Activated naive CD4-positive, alpha-beta T cell treated with anti-CD3 and anti-CD28 coated beads for 36 hours (primary cell): ENCODE measurements at regions not wholly inside any gene's neighbourhood (a gene's known extent, or its start where the extent isn't known, plus 50 kb on each side); places are given as distances from the start of the nearest gene placed in this dataset.
"Not testable (repeated sequence)": the region's sequence is repeated elsewhere in the genome, so short reads cannot be mapped to it uniquely, and the experiment has no call there.

Experiments used
- CTCF ChIA-PET: fragments of 350-600 bp; sonication (Branson Sonifier 250); formaldehyde crosslinking; loops from one replicate; lab custom pipeline; 2021; ENCODE audit warnings: antibody characterized with exemption; lab: Charles Lee
- DNase-seq: peaks from one replicate; pipeline ENCODE4 v3.0.0-alpha.2; 2020
- H3K27ac Mint-ChIP-seq: one replicate; pipeline ENCODE4 v1.8.0; 2021; ENCODE audit warnings: mild to moderate bottlenecking, mixed read lengths
- H3K27me3 Mint-ChIP-seq: one replicate; pipeline ENCODE4 v1.8.0; 2021; ENCODE audit warnings: low read depth, mixed read lengths
- H3K36me3 Mint-ChIP-seq: one replicate; pipeline ENCODE4 v1.8.0; 2021; ENCODE audit warnings: low read depth, mixed read lengths
- H3K4me1 Mint-ChIP-seq: one replicate; pipeline ENCODE4 v1.8.0; 2021; ENCODE audit warnings: low read depth, mixed read lengths
- H3K4me3 Mint-ChIP-seq: one replicate; pipeline ENCODE4 v1.8.0; 2021; ENCODE audit warnings: mild to moderate bottlenecking, moderate library complexity, mixed read lengths
- H3K9me3 Mint-ChIP-seq: one replicate; pipeline ENCODE4 v1.8.0; 2021; ENCODE audit warnings: mixed read lengths
- intact Hi-C: fragments of 100-400 bp; cut with micrococcal nuclease; formaldehyde crosslinking; loops from one replicate; pipeline ENCODE4 v1.15.1; 2023

DNA sequence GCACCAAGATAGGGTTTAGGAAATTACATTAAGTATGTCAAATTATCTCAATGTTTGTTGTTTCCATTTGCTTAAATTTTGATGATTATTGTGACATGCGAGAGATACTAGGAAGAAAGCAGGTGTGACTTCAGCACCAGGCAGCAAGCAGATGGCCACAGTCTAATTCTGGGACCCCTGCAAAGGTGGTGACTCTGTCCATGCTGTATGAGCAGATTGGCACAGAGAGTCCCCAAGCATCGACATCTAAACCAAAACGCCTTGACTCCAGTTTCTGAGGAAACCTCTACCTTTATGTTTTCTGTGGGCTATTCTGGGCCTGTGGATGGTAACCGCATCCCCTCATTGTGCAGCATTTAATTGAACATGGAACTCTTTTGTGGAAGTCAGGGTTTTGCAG is 670.1 kb upstream of the TMEM132C start:
- no peak for DNase-seq

DNA sequence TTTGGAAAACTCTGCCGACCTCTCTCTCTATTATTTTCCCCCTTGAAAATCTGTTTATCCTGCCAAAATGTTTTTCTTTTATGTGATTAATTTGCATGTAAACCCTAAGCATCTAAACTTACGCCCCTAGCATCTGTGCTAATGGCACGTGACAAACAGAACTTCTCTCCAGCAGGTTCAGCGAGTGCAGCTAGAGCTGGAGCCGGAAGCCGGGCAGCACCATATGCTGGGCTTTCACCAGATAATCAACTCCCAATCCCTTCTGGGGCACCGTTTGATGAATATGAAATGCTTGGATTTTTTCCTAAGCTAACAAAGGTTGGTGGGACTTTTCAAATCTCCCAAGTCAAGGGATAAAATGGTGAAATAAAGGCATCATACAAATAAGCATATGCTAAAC is 667.5 kb upstream of the TMEM132C start:
- DNase-seq = no peak
- Mint-ChIP-seq H3K9me3 (no peaks in the 10 kb centered on the region), H3K27ac (no peak overlapping the region), H3K27me3 (no peaks in the 10 kb centered on the region), H3K4me1 (no peaks in the 10 kb centered on the region), H3K36me3 (no peaks in the 10 kb centered on the region), H3K4me3 (no peak overlapping the region)
- intact Hi-C loops = no loop called here
- CTCF ChIA-PET = interaction anchor here (0.6 kb wide), 1 partner anchor 178 kb away, joined by 3 read pairs; no protein-coding TSS in a partner anchor

More for the DNA sequence above, 670.1 kb upstream of the TMEM132C start:
- H3K9me3 Mint-ChIP-seq = no peaks in the 10 kb centered on the region
- intact Hi-C loops = no loop called here
- H3K27me3 Mint-ChIP-seq = peaks cover under 1% of the 10 kb centered on the region
- H3K4me1 Mint-ChIP-seq = no peaks in the 10 kb centered on the region
- no peak overlapping the region for H3K27ac Mint-ChIP-seq
- H3K4me3 Mint-ChIP-seq = no peak overlapping the region
- H3K36me3 Mint-ChIP-seq = no peaks in the 10 kb centered on the region
- CTCF ChIA-PET = no interaction called here

DNA sequence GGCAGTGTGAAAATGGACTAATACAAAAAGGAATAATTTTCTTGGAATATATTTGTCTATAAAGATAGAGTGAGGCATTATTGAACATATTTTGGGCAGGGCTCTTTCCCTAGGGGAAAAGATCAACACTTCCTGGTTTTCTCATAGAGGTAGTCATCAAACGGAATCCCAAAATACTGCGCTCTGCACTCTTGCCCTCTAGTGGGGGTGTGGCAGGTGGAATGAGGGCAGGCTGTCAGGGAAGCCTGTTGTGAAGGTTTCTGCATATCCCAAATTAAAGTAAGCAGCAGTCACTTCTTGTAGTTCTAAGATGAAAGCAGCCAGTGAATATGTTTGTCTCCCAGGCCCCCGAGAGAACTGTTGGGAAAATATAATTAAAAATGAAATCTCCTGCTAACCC is 666.8 kb upstream of the TMEM132C start:
- Mint-ChIP-seq H3K4me3 (no peak overlapping the region), H3K9me3 (no peaks in the 10 kb centered on the region), H3K4me1 (no peaks in the 10 kb centered on the region), H3K36me3 (no peaks in the 10 kb centered on the region), H3K27ac (no peak overlapping the region), H3K27me3 (no peaks in the 10 kb centered on the region)
- DNase-seq = no peak
- intact Hi-C loops = no loop called here
- CTCF ChIA-PET = interaction anchor here (0.6 kb wide), 1 partner anchor 177 kb away, joined by 3 read pairs; no protein-coding TSS in a partner anchor

DNA sequence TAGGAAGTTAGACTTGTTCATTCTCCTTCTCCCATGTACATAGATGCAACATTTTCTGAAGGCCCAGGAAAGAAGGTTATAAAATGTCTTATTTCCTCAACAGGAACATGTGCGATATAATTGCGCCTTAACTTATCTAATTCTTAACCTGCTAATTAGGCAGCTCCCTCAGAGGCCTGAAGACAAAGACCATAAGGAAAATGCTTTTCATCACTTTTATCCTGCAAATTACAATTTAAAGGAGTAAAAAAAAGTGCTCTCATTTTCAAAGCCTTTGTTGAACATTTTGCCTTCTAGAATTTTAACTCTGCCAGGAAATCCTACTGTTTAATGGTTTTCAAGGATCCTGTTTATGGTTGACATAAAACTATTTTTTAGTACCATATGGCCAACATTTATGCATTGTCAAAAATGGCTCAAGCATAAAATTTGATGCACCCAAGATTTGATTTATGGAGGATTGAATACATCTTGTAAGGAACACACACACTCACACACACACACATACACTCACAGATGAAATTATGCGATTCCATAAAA is 660.4 kb upstream of the TMEM132C start:
- Mint-ChIP-seq H3K9me3 (no peaks in the 10 kb centered on the region), H3K27me3 (no peaks in the 10 kb centered on the region), H3K4me1 (no peaks in the 10 kb centered on the region), H3K27ac (no peak overlapping the region), H3K4me3 (no peak overlapping the region), H3K36me3 (no peaks in the 10 kb centered on the region)
- DNase-seq = no peak
- intact Hi-C loops = no loop called here
- CTCF ChIA-PET = no interaction called here

DNA sequence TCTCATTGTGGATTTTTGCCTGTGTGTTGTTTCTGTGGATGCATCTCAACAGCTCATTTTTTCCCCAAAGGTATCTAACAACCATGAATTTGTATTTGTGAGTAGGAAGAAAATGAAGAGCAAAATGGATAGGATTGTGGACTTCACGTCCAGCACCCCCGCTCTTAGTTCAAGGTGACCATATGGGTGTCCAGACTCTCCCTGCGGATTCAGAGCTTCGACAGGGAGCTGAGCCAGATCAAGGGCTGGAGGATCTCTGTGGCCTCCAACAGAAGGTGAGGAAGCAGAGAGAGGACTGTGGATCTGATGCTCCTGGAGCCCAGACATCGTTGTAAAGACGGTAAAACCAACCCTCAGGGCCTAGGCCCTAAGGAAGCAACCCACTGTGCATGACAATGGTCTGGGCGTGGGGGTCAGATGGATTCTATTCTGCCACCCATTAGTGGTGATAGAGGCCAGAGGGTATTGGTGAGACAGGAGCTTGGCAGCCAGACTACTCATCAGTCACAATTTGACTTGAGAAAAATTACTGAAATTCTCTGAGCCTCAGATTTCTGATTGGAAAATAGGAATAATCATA is 659.7 kb upstream of the TMEM132C start:
- CTCF ChIA-PET = no interaction called here
- no peaks in the 10 kb centered on the region for H3K4me1 Mint-ChIP-seq

DNA sequence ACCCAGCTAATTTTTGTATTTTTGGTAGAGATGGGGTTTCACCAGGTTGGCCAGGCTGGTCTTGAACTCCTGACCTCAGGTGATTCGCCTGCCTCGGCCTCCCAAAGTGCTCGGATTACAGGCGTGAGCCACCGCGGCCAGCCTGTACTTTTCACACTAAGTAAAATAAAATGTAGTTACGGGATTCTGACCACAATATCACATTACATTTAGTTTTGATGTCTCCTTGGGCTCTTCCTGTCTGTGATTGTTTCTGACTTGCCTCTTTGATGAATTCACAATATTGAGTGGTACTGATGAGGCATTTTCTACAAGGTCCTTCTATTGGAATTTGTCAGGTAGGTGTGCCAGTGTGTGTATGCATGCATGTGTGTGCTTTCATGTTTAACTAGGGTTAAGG is 658.6 kb upstream of the TMEM132C start:
- H3K4me1 Mint-ChIP-seq, H3K27ac Mint-ChIP-seq, H3K9me3 Mint-ChIP-seq, H3K36me3 Mint-ChIP-seq, intact Hi-C loops, H3K27me3 Mint-ChIP-seq, DNase-seq, H3K4me3 Mint-ChIP-seq, CTCF ChIA-PET: not testable (repeated sequence)

More for the DNA sequence above, 659.7 kb upstream of the TMEM132C start:
- Mint-ChIP-seq H3K27ac (no peak overlapping the region), H3K27me3 (peaks cover 2% of the 10 kb centered on the region), H3K4me3 (no peak overlapping the region), H3K36me3 (no peaks in the 10 kb centered on the region), H3K9me3 (no peaks in the 10 kb centered on the region)
- intact Hi-C loops = no loop called here
- DNase-seq = no peak

DNA sequence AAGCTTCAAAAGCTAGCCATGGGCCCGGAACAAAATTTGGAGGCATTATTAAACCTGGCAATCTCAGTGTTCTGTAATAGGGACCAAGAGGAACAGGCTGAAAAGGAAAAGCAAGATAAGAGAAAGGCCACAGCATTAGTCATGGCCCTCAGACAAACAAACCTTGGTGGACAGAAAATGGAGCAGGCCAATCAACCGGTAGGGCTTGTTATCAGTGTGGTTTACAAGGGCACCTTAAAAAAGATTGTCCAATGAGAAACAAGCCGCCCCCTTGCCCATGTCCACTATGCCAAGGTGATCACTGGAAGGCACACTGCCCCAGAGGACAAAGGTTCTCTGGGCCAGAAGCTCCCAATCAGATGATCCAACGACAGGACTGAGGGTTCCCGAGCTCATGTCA is 653.9 kb upstream of the TMEM132C start:
- H3K4me1 Mint-ChIP-seq = no peaks in the 10 kb centered on the region
- no peak overlapping the region for H3K27ac Mint-ChIP-seq
- no peak overlapping the region for H3K4me3 Mint-ChIP-seq
- peaks cover 3% of the 10 kb centered on the region for H3K9me3 Mint-ChIP-seq
- intact Hi-C loops = no loop called here
- CTCF ChIA-PET = interaction anchor here (0.6 kb wide), 1 partner anchor 64 kb away, joined by 3 read pairs; no protein-coding TSS in a partner anchor
- peaks cover 2% of the 10 kb centered on the region for H3K27me3 Mint-ChIP-seq
- DNase-seq = no peak
- no peaks in the 10 kb centered on the region for H3K36me3 Mint-ChIP-seq

DNA sequence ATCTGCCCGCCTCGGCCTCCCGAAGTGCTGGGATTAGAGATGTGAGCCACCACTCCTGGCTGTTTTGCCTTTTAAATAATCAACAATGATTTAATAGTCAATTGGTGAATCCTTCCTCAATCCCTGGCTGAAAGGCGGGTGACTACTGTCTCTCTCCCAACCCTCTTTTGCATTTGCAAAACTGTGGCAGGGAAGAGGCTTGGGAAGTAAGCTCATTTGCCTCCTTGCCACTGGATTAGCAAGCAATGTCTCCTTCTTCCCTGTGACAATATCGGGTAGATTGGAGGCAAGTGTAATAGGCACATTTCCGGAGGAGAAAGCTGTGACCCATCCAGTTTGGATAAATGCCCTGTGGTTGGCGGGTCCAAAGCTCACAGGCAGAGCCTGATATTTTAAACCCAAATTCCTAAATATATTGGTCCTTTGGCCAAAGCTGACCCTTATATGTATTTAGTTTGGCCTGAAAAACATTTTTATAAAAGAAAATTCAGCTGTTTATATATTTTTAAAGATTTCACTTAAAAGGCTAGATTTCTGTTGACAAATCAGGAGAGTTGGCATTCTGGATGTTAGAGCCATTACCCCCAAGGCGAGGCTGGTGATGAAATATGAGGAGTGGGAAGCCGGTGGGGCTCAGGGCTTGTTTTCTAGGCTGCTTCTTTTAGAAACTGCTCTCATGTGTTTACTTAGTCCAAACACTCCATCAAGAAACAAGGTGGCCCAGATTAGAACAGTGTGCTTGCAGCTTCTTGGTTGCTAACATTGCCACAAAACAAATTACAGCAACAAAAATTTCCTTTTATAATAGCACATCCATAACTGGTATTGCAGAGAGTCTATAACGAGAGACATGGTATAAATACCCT is 646.9 kb upstream of the TMEM132C start:
- no peak for DNase-seq
- H3K27me3 Mint-ChIP-seq = no peaks in the 10 kb centered on the region
- H3K4me1 Mint-ChIP-seq = no peaks in the 10 kb centered on the region
- H3K36me3 Mint-ChIP-seq = no peaks in the 10 kb centered on the region
- H3K9me3 Mint-ChIP-seq = peaks cover 9% of the 10 kb centered on the region
- CTCF ChIA-PET = no interaction called here
- no peak overlapping the region for H3K4me3 Mint-ChIP-seq
- H3K27ac Mint-ChIP-seq = no peak overlapping the region
- intact Hi-C loops = no loop called here

DNA sequence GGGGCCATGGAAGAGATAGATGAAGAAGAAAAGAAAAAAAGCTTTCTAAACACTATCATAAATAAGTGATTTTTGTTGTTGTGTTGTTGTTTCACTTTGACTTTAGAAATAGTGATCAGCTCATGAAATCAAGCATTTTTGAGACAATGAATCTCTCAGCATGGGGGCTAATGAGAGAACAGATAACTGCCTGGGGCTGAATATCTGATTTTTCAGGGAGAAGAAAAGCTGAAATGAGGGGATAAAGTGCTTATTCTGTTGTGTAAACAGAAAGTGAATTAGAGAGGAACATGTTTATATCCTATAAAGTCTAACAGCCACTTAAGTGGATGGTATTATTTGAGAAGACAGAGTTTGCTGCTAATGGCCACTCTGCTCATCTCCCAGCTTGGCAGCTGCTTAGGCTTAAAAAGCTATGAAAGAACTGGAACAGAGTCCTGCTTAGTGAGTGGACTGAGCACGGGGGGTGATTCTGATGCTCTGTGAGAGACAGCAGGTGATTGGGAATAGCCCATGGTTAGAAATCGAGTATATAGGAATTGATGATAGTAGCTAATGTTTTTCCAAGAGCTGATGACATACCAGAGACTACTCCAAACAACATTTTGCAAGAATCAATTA is 646.1 kb upstream of the TMEM132C start:
- no peaks in the 10 kb centered on the region for H3K27me3 Mint-ChIP-seq
- peaks cover 9% of the 10 kb centered on the region for H3K9me3 Mint-ChIP-seq
- intact Hi-C loops = no loop called here
- DNase-seq = no peak
- no peaks in the 10 kb centered on the region for H3K36me3 Mint-ChIP-seq
- no peak overlapping the region for H3K27ac Mint-ChIP-seq
- CTCF ChIA-PET = no interaction called here
- no peak overlapping the region for H3K4me3 Mint-ChIP-seq
- H3K4me1 Mint-ChIP-seq = no peaks in the 10 kb centered on the region

DNA sequence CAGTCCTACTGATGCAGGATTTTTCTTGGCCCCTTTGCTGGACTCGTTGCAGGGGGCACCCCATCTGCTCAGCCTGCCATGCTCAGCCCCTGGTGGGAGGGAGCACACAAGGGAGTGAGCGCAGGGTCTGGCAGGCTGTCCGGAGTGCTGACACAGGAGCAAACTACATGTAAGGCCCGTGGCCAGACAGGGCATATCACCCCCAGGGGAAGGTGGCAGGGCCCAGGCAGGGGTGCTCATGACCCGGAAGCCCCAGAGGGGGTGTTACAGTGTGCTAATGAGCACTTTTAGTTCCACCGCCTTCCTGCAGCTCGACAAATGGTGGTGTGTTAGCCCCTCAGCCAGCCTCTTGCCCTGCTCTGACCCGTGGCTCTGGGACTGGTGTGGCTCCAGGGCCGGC is 645.6 kb upstream of the TMEM132C start:
- H3K4me1 Mint-ChIP-seq = no peaks in the 10 kb centered on the region
- no peak overlapping the region for H3K4me3 Mint-ChIP-seq
- no peak overlapping the region for H3K27ac Mint-ChIP-seq
- DNase-seq = no peak
- intact Hi-C loops = no loop called here
- H3K27me3 Mint-ChIP-seq = no peaks in the 10 kb centered on the region
- H3K36me3 Mint-ChIP-seq = no peaks in the 10 kb centered on the region
- CTCF ChIA-PET = no interaction called here
- H3K9me3 Mint-ChIP-seq = peaks cover 9% of the 10 kb centered on the region

DNA sequence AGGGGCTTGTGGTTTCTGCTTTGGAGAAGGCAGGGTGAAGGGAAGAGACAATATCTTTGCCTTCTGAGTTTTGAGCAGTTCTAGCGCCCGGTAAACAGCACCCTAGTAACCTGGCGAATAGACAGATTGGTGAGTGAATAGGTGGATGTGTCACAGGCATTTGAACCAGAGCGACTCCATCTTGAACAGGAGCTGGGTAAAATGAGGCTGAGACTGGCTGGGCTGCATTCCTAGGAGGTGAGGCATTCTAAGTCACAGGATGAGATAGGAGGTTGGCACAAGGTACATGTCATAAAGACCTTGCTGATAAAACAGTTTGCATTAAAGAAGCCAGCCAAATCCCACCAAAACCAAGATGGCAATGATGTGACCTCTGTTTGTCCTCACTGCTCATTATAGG is 643.6 kb upstream of the TMEM132C start:
- H3K36me3 Mint-ChIP-seq = no peaks in the 10 kb centered on the region
- intact Hi-C loops = no loop called here
- no peak overlapping the region for H3K4me3 Mint-ChIP-seq

DNA sequence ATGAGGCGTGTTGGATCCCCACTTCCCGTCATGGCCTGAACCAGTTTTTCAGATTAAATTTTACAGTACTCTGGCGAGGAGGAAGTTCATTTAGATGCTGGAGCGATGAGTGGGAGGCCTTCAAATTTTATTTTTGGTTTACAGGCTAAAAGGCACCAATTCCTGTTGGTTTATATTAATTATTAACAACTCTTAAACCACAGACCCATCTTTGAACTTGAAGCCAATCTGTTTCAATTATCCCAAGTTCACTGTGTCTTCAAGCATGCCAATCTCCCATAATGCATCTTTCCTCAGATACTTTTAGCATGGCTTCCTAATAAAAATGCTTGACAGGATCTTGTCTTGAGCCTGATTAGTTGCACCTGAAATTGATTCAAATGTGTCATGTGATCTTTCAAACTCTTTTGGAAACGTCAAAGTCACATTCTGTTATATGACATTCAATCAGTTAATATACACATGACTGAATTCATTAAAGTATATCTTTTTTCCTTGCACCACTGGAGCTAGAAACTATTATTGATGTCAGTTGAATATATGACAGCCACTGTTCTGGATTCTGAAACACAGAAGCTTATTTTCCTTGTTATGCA is 641.7 kb upstream of the TMEM132C start:
- H3K9me3 Mint-ChIP-seq = no peaks in the 10 kb centered on the region
- no peak overlapping the region for H3K4me3 Mint-ChIP-seq
- DNase-seq = no peak
- CTCF ChIA-PET = no interaction called here
- H3K27me3 Mint-ChIP-seq = peaks cover 2% of the 10 kb centered on the region
- H3K4me1 Mint-ChIP-seq = no peaks in the 10 kb centered on the region
- no peak overlapping the region for H3K27ac Mint-ChIP-seq
- H3K36me3 Mint-ChIP-seq = no peaks in the 10 kb centered on the region
- intact Hi-C loops = no loop called here

More for the DNA sequence above, 643.6 kb upstream of the TMEM132C start:
- Mint-ChIP-seq H3K4me1 (no peaks in the 10 kb centered on the region), H3K27me3 (peaks cover 1% of the 10 kb centered on the region), H3K27ac (no peak overlapping the region), H3K9me3 (peaks cover 3% of the 10 kb centered on the region)
- CTCF ChIA-PET = no interaction called here
- DNase-seq = no peak
